ENCODE measurements at regions not wholly inside any gene's neighbourhood (a gene's known extent, or its start where the extent isn't known, plus 50 kb on each side); places are given as distances from the start of the nearest gene placed in this dataset.
A peak's percentile ranks its signal among the peaks of the same experiment; 100 is the strongest.

DNA sequence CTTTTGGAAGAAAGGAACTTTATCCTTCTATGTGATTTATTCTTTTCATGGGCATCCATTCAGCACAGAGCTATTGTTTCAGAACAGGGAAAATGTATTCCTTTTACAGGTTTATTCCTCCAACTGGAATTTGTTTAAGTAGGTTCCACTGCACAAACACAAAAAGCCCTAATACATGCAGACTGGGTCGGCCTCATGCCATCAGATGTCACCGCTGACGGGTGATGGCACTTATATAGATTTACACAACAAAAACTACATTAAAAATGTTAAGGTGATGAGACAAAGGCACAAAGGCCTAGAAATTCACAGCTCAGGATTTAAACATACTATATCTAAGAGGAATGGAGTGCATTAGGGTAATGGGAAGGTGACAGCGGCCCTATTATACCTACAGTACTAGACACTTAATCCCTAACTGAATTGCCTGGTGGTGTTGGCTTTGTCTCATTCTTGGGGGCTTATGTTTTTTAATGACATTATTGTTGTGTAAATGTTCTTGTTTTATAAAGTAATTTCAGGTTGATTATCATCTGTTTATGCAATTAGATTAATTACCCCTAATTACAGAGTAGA is 276.4 kb upstream of the PSMD7 start:
- Histone ChIP-seq H3K27ac (ENCODE audit: low read depth, low read length) (no peak overlapping the region), H3K4me3 (ENCODE audit: low read length in 2 of 2) (no peak overlapping the region), H3K27me3 (ENCODE audit: insufficient read depth, low read length) (no peaks in the 10 kb centered on the region), H3K36me3 (ENCODE audit: insufficient read depth, low read length) (no peaks in the 10 kb centered on the region), H3K9me3 (ENCODE audit: control insufficient read depth in 1 of 2, low read length in 2 of 2) (no peaks in the 10 kb centered on the region), H3K4me1 (ENCODE audit: insufficient read depth, low read length) (no peaks in the 10 kb centered on the region)
- Mint-ChIP-seq H3K4me3 (no peak overlapping the region), H3K27me3 (peaks cover 0 to 2% of the 10 kb centered on the region in 2 donors), H3K9me3 (peaks cover 0 to 8% (median 0%) of the 10 kb centered on the region in 8 donors), H3K4me1 (no peaks in the 10 kb centered on the region), H3K27ac (no peak overlapping the region), H3K36me3 (no peaks in the 10 kb centered on the region)
- intact Hi-C loops (cut with micrococcal nuclease) = no loop called here
- POLR2A ChIA-PET (ENCODE audit: partially characterized antibody) = no interaction called here
- CTCF ChIA-PET (ENCODE audit: partially characterized antibody) = no interaction called here
- no peak for DNase-seq

DNA sequence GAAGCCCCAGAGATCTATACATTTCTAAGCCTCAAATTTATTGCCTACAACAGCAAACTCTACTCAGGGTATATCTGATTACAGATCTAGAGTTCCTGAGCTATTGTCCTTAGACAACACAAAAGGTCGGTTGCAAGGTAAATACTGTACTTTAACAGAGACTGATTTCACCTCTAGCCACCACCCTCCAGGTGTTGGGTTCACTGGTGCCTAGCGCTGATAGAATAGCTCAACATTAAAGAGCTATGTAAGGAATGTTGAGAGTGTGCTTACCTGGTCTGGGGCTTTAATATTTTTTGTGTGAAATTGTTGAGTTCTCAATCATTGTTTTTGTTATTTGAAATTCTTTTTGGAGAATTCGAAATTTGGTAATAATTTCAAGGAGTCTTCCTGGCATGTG is 277.0 kb upstream of the PSMD7 start:
- no peak overlapping the region for H3K27ac Mint-ChIP-seq
- H3K36me3 ChIP-seq (ENCODE audit: insufficient read depth, low read length) = no peaks in the 10 kb centered on the region
- H3K27me3 Mint-ChIP-seq = peaks cover 0 to 2% of the 10 kb centered on the region in 2 donors
- intact Hi-C loops (cut with micrococcal nuclease) = no loop called here
- H3K4me3 Mint-ChIP-seq = no peak overlapping the region
- H3K36me3 Mint-ChIP-seq = no peaks in the 10 kb centered on the region
- H3K27me3 ChIP-seq (ENCODE audit: insufficient read depth, low read length) = no peaks in the 10 kb centered on the region
- H3K9me3 ChIP-seq (ENCODE audit: control insufficient read depth in 1 of 2, low read length in 2 of 2) = no peaks in the 10 kb centered on the region
- H3K4me3 ChIP-seq (ENCODE audit: low read length in 2 of 2) = no peak overlapping the region
- no peak for DNase-seq
- peaks cover 0 to 8% (median 0%) of the 10 kb centered on the region in 8 donors for H3K9me3 Mint-ChIP-seq
- CTCF ChIA-PET (ENCODE audit: partially characterized antibody) = no interaction called here
- H3K4me1 Mint-ChIP-seq = no peaks in the 10 kb centered on the region
- no peaks in the 10 kb centered on the region for H3K4me1 ChIP-seq (ENCODE audit: insufficient read depth, low read length)
- POLR2A ChIA-PET (ENCODE audit: partially characterized antibody) = no interaction called here
- no peak overlapping the region for H3K27ac ChIP-seq (ENCODE audit: low read depth, low read length)

DNA sequence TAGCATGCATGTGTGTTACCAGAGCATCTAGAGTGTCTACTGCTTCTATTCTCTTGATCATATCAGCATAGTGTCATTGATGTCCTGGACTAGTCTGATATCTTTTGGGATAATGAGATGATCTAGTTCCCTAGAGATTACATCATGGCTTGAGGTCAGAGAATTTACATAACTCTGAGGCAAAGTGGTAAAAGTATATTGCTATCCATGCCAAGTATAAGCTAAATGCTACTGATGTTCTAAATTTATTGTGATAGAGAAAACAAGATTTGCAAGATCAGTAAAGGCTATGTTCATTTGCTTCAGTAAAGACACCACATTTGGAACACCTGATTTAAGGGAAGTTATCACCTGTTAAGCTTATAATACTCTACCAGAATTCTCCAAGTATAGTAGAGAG is 280.7 kb upstream of the PSMD7 start:
- Mint-ChIP-seq H3K36me3 (no peaks in the 10 kb centered on the region), H3K27me3 (peaks cover under 1 to 2% of the 10 kb centered on the region in 2 donors), H3K4me3 (no peak overlapping the region), H3K4me1 (no peaks in the 10 kb centered on the region), H3K9me3 (peaks cover 0 to 10% (median 2%) of the 10 kb centered on the region in 8 donors), H3K27ac (no peak overlapping the region)
- H3K4me1 ChIP-seq (ENCODE audit: insufficient read depth, low read length) = no peaks in the 10 kb centered on the region
- H3K27ac ChIP-seq (ENCODE audit: low read depth, low read length) = no peak overlapping the region
- intact Hi-C loops (cut with micrococcal nuclease) = no loop called here
- no peaks in the 10 kb centered on the region for H3K9me3 ChIP-seq (ENCODE audit: control insufficient read depth in 1 of 2, low read length in 2 of 2)
- H3K27me3 ChIP-seq (ENCODE audit: insufficient read depth, low read length) = no peaks in the 10 kb centered on the region
- no peak for DNase-seq
- no peak overlapping the region for H3K4me3 ChIP-seq (ENCODE audit: low read length in 2 of 2)
- POLR2A ChIA-PET (ENCODE audit: partially characterized antibody) = no interaction called here
- CTCF ChIA-PET (ENCODE audit: partially characterized antibody) = no interaction called here
- no peaks in the 10 kb centered on the region for H3K36me3 ChIP-seq (ENCODE audit: insufficient read depth, low read length)

DNA sequence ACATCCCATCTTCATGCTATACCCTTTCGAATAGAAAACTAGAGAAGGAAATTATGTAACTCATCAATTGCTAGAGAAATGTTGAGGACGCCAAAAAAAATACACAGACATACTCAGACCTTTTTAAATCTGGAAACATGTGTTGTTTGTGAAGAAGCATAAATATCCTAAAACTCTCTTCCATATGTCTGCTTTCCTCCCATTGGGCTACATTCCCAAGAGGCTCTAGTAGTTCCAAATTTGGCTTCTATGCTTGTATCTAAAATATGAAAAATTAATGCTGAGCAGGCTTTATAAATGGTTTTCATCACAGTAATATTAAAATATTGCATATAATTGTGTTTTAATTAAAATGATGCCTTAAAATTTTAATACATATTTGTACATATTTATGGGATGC is 297.9 kb upstream of the PSMD7 start:
- no peak overlapping the region for H3K4me3 Mint-ChIP-seq
- Histone ChIP-seq H3K4me1 (ENCODE audit: insufficient read depth, low read length) (no peaks in the 10 kb centered on the region), H3K4me3 (ENCODE audit: low read length in 2 of 2) (no peak overlapping the region), H3K27ac (ENCODE audit: low read depth, low read length) (no peak overlapping the region), H3K36me3 (ENCODE audit: insufficient read depth, low read length) (no peaks in the 10 kb centered on the region), H3K27me3 (ENCODE audit: insufficient read depth, low read length) (no peaks in the 10 kb centered on the region), H3K9me3 (ENCODE audit: control insufficient read depth in 1 of 2, low read length in 2 of 2) (no peaks in the 10 kb centered on the region)
- H3K4me1 Mint-ChIP-seq = no peaks in the 10 kb centered on the region
- no peak for DNase-seq
- CTCF ChIA-PET (ENCODE audit: partially characterized antibody) = no interaction called here
- intact Hi-C loops (cut with micrococcal nuclease) = no loop called here
- H3K9me3 Mint-ChIP-seq = peaks cover 0 to 21% (median 9%) of the 10 kb centered on the region in 8 donors
- no peaks in the 10 kb centered on the region for H3K36me3 Mint-ChIP-seq
- POLR2A ChIA-PET (ENCODE audit: partially characterized antibody) = no interaction called here
- H3K27me3 Mint-ChIP-seq = no peaks in the 10 kb centered on the region
- H3K27ac Mint-ChIP-seq = no peak overlapping the region

DNA sequence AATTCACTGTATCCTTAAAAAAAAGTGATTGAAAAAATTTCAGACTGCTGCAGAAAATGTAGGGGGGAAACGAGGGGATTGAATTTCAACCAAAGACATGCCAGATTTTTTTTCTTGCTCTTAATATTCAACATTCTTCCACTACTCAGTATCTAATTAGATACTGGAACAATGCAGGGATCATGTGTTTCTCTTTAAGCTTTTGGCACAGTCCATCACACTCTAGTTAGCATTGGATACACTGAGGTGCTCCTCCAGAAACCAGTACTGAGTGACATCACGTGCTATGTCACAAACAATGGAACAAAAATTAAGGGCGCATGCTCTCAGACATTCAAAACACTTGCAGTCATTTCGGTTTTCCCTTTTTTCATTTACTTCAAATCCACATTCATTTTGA is 298.6 kb upstream of the PSMD7 start:
- Histone ChIP-seq H3K9me3 (ENCODE audit: control insufficient read depth in 1 of 2, low read length in 2 of 2) (no peaks in the 10 kb centered on the region), H3K4me1 (ENCODE audit: insufficient read depth, low read length) (no peaks in the 10 kb centered on the region), H3K36me3 (ENCODE audit: insufficient read depth, low read length) (no peaks in the 10 kb centered on the region), H3K27me3 (ENCODE audit: insufficient read depth, low read length) (no peaks in the 10 kb centered on the region), H3K27ac (ENCODE audit: low read depth, low read length) (no peak overlapping the region), H3K4me3 (ENCODE audit: low read length in 2 of 2) (no peak overlapping the region)
- ChIA-PET CTCF (ENCODE audit: partially characterized antibody) (no interaction called here), POLR2A (ENCODE audit: partially characterized antibody) (no interaction called here)
- intact Hi-C loops (cut with micrococcal nuclease) = no loop called here
- no peaks in the 10 kb centered on the region for H3K36me3 Mint-ChIP-seq
- H3K4me3 Mint-ChIP-seq = no peak overlapping the region
- H3K4me1 Mint-ChIP-seq = no peaks in the 10 kb centered on the region
- no peaks in the 10 kb centered on the region for H3K27me3 Mint-ChIP-seq
- peaks cover 0 to 19% (median 6%) of the 10 kb centered on the region in 8 donors for H3K9me3 Mint-ChIP-seq
- H3K27ac Mint-ChIP-seq = peak overlapping the region in 1 of 7 donors; percentile 35
- DNase-seq = no peak

DNA sequence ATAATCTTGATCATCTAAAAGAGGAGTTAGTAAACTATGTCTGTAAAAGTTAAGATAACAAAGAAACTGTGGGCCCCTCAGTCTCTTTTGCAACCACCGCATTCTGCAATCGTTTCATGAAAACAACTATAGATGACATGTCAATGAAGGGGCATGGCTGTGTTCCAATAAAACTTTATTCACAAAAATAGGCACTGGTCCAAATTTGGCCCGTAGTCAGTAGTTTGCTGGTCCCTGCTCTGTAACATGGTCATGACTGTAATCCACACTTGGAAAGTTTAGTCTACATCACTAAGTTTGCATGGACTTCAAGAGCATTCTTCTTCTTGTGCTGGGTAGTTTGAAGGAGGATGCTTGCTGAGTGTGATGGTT is 299.3 kb upstream of the PSMD7 start:
- Histone ChIP-seq H3K4me3 (ENCODE audit: low read length in 2 of 2) (no peak overlapping the region), H3K36me3 (ENCODE audit: insufficient read depth, low read length) (no peaks in the 10 kb centered on the region), H3K9me3 (ENCODE audit: control insufficient read depth in 1 of 2, low read length in 2 of 2) (no peaks in the 10 kb centered on the region), H3K27ac (ENCODE audit: low read depth, low read length) (no peak overlapping the region), H3K4me1 (ENCODE audit: insufficient read depth, low read length) (no peaks in the 10 kb centered on the region), H3K27me3 (ENCODE audit: insufficient read depth, low read length) (no peaks in the 10 kb centered on the region)
- CTCF ChIA-PET (ENCODE audit: partially characterized antibody) = no interaction called here
- H3K27ac Mint-ChIP-seq = no peak overlapping the region
- intact Hi-C loops (cut with micrococcal nuclease) = no loop called here
- DNase-seq = no peak
- H3K27me3 Mint-ChIP-seq = no peaks in the 10 kb centered on the region
- no peaks in the 10 kb centered on the region for H3K36me3 Mint-ChIP-seq
- H3K4me1 Mint-ChIP-seq = no peaks in the 10 kb centered on the region
- H3K9me3 Mint-ChIP-seq = peaks cover 0 to 17% (median 4%) of the 10 kb centered on the region in 8 donors
- POLR2A ChIA-PET (ENCODE audit: partially characterized antibody) = no interaction called here
- H3K4me3 Mint-ChIP-seq = no peak overlapping the region

DNA sequence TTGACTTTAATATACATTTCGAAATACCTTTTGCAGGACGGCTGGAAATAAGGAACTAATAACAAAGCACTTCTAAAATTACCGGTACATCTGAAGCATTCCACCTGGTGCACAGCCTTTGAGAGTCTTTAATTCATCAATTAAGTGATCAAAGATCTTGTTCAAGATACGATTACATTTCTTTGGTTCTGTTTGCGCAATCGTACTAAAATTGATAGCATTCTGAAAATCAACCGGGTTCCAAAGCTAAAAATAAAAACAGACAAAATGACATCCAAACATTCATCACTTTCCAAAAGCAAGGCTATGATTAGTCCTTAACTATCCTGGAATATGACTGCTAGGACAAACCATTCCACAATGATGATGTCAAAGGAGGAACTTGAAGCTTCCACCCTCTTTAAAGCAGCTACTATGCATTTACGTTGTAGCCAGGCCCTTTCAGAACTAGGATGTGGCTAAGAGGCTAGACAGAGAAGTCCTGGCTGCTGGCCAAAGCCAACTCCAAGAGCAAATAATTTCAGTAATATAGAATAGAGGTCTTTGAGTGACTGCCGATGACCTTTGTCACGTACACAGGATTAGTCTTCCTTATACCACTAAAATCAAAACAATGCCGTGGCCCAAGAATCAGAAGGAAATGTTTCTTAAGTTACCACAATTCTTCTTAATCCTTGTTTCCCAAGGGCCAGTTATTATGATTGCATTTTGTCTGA is 299.8 kb upstream of the PSMD7 start:
- H3K36me3 Mint-ChIP-seq = no peaks in the 10 kb centered on the region
- no peak for DNase-seq
- ChIA-PET POLR2A (ENCODE audit: partially characterized antibody) (no interaction called here), CTCF (ENCODE audit: partially characterized antibody) (no interaction called here)
- peaks cover 0 to 21% (median 4%) of the 10 kb centered on the region in 8 donors for H3K9me3 Mint-ChIP-seq
- Histone ChIP-seq H3K9me3 (ENCODE audit: control insufficient read depth in 1 of 2, low read length in 2 of 2) (no peaks in the 10 kb centered on the region), H3K27me3 (ENCODE audit: insufficient read depth, low read length) (no peaks in the 10 kb centered on the region), H3K36me3 (ENCODE audit: insufficient read depth, low read length) (no peaks in the 10 kb centered on the region), H3K27ac (ENCODE audit: low read depth, low read length) (no peak overlapping the region), H3K4me1 (ENCODE audit: insufficient read depth, low read length) (no peaks in the 10 kb centered on the region), H3K4me3 (ENCODE audit: low read length in 2 of 2) (no peak overlapping the region)
- H3K27ac Mint-ChIP-seq = no peak overlapping the region
- intact Hi-C loops (cut with micrococcal nuclease) = no loop called here
- no peaks in the 10 kb centered on the region for H3K4me1 Mint-ChIP-seq
- H3K4me3 Mint-ChIP-seq = no peak overlapping the region
- no peaks in the 10 kb centered on the region for H3K27me3 Mint-ChIP-seq
